ENCODE measurements at regions not wholly inside any gene's neighbourhood (a gene's known extent, or its start where the extent isn't known, plus 50 kb on each side); places are given as distances from the start of the nearest gene placed in this dataset.

GRCh38 chr1:83807231-83807630 lies 191.7 kb downstream of the TTLL7 start:
- TF ChIP-seq CTCF (IDR thresholded peaks at IDR 0.05; ENCODE audit: low read depth, low read length, poor library complexity, severe bottlenecking) (no peak), EZH2phosphoT487 (IDR thresholded peaks at IDR 0.05; ENCODE audit: borderline replicate concordance, low read length) (no peak)
